HG02981 (cell line): ENCODE measurements at regions not wholly inside any gene's neighbourhood (a gene's known extent, or its start where the extent isn't known, plus 50 kb on each side); places are given as distances from the start of the nearest gene placed in this dataset.

Experiments
- ATAC-seq: cut with Tn5 transposase; IDR thresholded peaks from one replicate; pipeline ENCODE4 v1.9.1; 2021; ENCODE audit warnings: mild to moderate bottlenecking, moderate library complexity; ENCODE audit not compliant: unreplicated experiment

GRCh38 chr5:67355120-67355713 lies 158.6 kb upstream of the CD180 start:
- no peak for ATAC-seq

GRCh38 chr5:67353500-67354450 lies 157.2 kb upstream of the CD180 start:
- ATAC-seq, result no peak

- no peak for ATAC-seq
Observed at GRCh38 chr5:67350618-67351201, 154.1 kb upstream of the CD180 start.

- ATAC-seq, result no peak
Observed at GRCh38 chr5:67350185-67350584, 153.6 kb upstream of the CD180 start.

DNA sequence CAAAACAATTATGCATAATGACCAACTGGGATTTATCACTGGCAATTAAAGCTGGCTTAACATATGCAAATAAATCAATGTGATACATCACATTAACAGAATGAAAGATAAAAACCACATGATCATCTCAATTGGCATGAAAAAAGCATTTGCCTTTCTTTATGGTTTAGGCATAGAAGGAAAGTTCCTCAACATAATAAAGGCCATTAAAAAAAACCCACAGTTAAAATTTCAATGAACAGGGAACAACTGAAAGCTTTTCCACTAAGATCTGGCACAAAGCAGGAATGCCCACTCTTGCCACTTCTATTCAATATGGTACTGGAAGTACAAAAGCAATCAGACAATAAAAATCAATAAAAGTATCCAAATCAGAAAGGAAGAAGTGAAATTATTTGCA lies 151.2 kb upstream of the CD180 start:
- no peak for ATAC-seq

DNA sequence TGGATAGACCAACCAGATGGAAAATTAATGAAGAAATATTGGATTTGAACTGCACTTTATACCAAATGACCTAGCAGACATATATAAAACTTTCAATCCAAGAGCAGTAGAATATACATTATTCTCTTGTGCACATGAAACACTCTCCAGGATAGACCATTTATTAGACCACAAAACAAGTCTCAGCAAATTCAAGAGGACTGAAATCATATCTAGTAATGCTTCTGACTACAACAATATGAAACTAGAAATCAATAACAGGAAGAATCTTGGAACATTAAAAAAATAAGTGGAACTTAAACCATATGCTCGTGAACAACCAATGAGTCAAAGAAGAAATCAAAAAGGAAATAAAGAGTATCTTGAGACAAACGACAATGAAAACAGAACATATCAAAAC lies 150.0 kb upstream of the CD180 start:
- no peak for ATAC-seq

- no peak for ATAC-seq
Observed at GRCh38 chr5:67344870-67345269, 148.3 kb upstream of the CD180 start.

DNA sequence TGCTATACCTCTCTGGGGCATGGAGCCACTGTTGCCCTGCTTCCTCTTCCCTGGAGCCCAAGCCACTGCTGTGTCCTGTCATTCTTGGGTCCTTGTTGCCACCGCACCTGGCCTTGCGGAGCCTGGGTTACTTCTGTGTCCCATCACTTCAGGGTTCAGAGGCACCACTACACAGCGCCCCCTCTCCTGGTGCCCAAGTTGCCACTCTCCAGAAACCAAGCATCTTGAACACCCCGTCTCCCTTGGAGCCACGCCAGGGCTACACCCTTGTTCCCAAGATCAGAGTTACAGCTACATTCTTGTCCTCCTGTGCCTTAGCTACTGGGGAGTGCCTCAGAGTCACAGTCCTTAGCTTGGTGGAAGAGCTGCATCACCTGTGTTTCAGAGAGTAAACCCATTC lies 147.2 kb upstream of the CD180 start:
- no peak for ATAC-seq

- no peak for ATAC-seq
Observed at GRCh38 chr5:67341478-67341877, 144.9 kb upstream of the CD180 start.

- no peak for ATAC-seq
Observed at GRCh38 chr5:67339219-67339767, 142.7 kb upstream of the CD180 start.

DNA sequence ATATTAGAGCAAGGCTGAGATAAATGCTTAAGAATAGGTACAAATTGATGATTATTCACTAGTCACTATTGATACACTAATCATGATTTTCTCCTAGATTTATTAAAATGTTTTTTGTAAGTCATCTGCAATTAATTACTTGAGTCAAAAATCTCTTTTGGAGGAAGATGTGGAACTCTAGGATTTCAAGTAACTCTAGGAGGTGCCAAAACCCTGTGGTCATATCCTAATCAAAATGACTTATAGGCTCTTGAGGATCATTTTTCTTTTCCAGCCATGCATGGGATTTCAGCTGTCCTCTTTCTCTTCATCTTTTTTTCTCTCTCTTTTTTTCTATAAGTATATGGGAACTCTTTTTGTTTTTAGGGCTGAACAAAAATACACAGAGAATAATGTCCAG lies 141.8 kb upstream of the CD180 start:
- no peak for ATAC-seq

DNA sequence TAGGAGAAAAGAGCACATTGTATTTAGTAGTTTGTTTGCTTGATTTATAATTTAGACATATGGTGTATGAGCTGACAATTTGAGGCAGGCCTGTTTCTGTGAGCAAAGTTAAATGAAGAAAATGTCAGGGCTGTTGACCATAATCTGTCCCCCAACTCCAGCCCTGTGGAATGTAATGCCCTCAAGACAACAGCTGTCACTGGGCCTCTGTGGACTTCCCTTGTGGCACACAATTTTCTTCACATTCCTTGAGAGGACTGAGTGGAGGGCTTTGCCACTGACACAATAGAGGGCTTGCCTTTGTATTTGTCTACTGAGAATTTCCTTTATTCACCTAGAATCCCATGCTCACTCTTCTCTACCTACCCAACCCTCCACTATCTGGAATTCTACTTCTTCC lies 141.2 kb upstream of the CD180 start:
- ATAC-seq, result no peak

GRCh38 chr5:67335426-67335825 lies 138.8 kb upstream of the CD180 start:
- ATAC-seq, result no peak

DNA sequence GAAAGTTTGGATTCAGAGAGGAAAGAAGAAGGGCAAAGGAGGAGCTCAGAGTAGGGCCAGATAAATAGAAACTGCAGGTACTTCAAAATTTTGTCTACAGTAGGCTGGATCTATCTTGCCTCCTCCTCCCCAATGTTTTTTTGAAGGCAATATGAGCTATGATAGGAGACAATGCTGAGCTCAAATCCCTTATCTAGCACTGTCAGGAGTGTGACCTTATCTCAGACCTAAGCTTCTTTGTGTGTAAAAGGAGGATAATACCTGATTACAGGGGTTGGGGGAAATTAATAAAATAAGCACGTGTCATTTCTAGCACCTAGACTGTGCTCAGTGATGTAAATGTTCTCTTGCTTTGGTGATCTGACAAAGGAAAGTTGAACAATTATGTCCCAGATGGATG lies 137.8 kb upstream of the CD180 start:
- ATAC-seq, result no peak

- no peak for ATAC-seq
Observed at GRCh38 chr5:67333171-67333570, 136.6 kb upstream of the CD180 start.

GRCh38 chr5:67331296-67331925 lies 134.8 kb upstream of the CD180 start:
- ATAC-seq, result no peak

DNA sequence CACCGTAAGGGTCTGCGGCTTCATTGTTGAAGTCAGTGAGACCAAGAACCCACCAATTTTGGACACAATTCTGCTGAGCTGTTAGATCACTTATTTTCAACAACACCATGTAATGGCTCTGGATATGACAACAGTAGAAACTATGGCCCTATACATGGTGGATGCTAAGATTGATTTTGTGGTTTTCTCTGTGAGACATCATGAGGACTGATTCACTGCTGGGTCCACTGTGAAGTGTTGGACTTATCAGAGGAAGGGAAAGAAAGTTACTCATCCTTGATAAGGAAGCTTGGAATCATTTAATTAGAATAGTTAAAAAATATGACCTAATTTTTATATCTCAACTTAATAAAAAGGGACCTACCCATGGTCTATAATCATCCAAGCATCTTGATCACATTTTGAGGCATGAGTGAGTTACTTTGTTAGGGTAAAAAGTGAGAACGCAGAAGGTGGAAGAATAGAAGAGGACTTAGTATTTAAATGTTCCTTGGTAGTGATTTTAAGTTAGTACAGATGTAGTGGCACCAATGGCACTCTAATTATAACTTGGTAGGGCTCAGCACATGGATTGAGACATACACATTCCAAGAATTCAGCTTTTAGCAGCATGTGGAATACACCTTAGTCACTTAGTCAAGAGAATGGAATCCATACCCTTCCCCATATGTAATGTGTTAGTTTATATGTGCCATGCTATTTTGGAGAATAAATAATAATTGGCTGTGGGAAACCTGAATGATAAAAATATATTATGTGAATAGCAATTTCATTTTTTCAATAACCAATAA lies 123.5 kb upstream of the CD180 start:
- no peak for ATAC-seq

GRCh38 chr5:67318746-67319145 lies 122.1 kb upstream of the CD180 start:
- ATAC-seq, result no peak

- no peak for ATAC-seq
Observed at GRCh38 chr5:67317603-67318002, 121.0 kb upstream of the CD180 start.

- ATAC-seq, result no peak
Observed at GRCh38 chr5:67316695-67317094, 120.1 kb upstream of the CD180 start.
